ENCODE measurements at regions not wholly inside any gene's neighbourhood (a gene's known extent, or its start where the extent isn't known, plus 50 kb on each side); places are given as distances from the start of the nearest gene placed in this dataset.
"Not testable (repeated sequence)": the region's sequence is repeated elsewhere in the genome, so short reads cannot be mapped to it uniquely, and the experiment has no call there.

- DNase-seq (ENCODE audit: low read depth in 3 of 3), result no peak
These were observed 211.9 kb downstream of the CDH26 start for GRCh38 chr20:60170116-60170515.

DNA sequence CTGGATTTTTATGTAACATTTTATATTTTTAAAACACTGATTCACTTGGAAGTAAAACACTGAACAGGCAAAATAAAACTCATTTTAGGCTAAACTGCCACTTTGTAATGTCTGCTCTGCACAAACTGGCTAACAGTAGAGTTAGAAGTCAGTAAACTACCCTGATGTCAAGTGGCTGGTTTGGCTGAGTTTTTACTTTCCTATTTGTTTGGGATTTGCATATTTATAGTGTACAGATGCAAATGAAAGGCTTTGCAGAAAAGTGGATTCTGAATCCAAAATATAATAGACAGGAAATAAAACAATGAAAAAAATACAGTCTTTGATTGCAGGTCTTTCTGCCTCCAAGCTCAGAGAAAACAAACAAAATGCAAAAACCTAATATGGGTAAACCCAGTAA lies 213.1 kb downstream of the CDH26 start:
- no peak for DNase-seq (ENCODE audit: low read depth in 3 of 3)

DNA sequence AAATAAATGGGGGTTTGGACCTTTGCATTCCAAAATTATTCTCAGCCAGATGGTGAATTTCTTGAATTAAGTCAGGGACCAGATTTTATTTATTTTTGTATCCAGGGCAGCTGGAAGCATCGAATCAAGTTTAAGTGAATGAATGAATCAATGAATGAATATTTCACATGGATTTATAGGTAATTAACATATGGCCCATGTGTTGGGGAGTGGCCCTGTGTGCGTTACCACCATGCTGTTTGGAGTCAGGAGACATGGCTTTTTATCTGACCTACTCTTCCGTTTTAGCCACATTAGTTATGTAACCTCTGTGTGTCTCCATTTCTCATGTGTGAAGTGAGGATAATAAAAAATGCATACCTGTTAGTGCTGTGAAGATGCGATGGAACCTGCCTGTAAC lies 213.5 kb downstream of the CDH26 start:
- DNase-seq (ENCODE audit: low read depth in 3 of 3), result no peak

DNA sequence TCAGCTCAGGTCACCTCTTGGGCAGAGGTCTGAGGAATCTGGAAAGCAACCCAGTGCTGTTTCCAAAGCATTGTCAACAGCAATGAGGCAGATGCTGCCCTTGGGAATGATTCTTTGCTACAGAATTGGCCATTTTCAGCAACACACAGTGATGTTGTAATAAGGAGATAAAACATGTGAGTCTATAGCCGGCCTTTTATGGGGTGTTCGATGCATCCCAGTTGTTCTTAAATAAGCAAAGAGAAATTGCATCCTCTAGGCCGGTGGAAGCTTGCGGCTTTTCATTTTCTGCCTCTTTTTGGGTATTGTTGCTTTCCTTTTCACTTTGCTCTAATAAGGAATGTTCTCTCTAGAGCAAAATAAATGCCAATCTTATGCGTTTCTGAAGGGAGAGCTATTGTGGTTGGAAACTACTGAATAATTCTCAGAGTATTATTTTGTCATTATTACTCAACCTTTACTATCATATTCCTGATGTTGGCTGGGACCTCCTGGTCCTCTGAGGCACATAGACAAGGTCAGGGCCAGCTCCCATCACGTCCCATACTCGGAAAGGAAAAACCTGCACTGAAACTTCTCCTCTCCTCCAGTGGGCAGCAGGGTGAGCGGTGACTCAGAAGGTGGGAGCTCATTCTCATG lies 214.2 kb downstream of the CDH26 start:
- DNase-seq (ENCODE audit: low read depth in 3 of 3), result no peak

DNA sequence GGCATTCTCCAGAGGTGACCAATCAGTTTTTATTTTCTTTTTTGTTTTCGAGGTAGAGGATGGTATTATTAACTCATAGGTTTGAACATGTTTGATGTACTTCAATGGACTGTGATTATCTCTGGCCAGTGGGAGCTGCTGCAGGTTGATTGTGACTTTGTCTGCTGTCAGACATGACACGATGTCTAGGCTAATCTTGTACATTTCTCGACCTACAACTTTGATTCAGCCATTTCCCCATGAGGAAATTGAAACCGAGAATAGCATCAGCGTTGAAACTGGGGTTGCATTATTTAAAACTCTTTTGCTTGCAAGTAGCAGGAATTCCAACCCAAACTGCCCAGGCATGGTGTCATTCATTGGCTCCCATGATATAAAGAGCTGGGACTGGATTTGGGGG lies 218.9 kb downstream of the CDH26 start:
- DNase-seq (ENCODE audit: low read depth in 3 of 3), result no peak

- DNase-seq (ENCODE audit: low read depth in 3 of 3), result no peak
These were observed 222.8 kb downstream of the CDH26 start for GRCh38 chr20:60180986-60181385.

DNA sequence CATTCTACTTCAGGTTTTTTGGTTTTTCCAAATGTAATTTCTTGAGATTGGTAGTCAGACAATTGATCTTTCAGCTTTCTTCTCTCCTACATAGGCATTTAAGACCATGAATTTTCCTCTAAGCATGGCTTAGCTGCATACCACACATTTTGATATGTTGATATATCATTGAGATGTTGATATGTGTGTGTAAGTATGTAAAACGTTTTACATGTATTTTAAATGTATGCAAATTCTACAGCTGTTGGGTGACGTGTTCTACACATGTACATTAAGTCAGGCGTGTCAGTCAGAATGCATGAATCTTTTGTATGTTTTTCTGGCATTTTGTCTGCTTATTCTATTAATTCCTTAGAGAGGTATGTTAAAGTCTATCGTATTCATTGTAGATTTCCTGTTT lies 228.2 kb downstream of the CDH26 start:
- no peak for DNase-seq (ENCODE audit: low read depth in 3 of 3)

DNA sequence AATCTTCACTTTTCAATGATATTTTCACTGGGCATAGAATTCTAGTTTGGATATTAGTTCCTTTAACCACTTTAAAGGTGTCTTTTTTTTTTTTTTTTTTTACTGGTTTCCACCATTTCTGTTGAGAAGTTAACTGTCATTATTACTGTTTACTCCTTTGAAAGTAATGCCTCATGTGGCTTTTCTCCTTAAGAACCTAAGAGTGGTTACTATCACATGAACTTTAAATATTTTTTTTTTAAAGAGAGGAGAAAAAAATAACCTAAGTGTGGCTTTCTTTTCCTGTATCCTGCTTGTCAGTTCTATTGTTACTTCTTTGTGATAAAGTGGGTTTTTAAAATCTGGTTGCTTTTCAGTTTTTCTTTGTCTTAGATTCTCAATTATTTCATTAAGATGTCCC lies 229.5 kb downstream of the CDH26 start:
- DNase-seq (ENCODE audit: low read depth in 3 of 3), result no peak

DNA sequence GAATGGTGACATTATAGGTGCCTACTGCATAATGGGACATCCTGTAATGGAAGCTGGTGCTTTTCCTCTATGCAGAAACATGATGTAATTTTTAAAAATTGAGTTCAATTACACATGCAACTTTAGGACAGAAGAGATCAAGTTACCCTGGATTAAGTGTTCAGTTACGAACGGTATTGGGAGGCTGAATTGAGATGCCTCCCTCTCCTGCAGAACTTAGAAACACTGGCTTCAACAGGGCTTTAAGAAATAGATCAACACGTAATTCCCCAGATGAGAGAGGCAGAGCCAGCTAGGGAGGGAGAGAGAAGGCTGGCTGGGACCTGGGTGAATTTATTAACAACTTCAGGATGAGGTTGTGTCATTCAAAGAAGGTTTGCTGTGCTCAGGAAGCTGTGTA lies 232.8 kb downstream of the CDH26 start:
- no peak for DNase-seq (ENCODE audit: low read depth in 3 of 3)

DNA sequence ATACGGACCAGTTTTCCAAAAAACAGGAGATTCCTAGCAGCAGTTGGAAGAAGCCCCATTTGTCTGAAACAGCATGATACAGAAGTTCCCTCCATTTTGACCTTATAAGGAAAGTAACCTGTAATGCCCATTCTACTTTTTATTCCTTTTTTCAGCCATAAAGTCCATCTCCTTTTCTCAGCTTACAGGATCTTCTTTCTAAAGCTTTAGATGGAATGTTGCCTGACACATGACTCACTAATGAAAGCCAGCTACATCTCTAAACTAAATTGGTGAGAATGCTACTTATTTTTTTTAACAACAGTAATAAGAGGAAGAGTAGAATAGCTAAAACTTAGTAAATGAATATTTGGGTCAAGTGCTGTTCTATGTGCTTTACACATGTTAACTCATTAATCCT lies 234.1 kb downstream of the CDH26 start:
- no peak for DNase-seq (ENCODE audit: low read depth in 3 of 3)

DNA sequence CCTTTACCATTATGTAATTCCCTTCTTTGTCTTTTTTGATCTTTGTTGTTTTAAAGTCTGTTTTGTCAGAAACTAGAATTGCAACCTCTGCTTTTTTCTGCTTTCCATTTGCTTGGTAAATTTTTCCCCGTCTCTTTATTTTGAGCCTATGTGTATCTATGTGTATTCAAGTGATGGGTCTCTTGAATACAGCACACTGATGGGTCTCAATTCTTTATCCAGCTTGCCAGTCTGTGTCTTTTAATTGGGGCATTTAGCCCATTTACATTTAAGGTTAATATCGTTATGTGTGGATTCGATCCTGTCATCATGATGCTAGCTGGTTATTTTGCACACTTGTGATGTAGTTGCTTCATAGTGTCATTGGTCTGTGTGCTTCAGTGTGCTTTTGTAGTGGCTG lies 240.9 kb downstream of the CDH26 start:
- DNase-seq (ENCODE audit: low read depth in 3 of 3), result not testable (repeated sequence)

GRCh38 chr20:60199866-60200265 lies 241.6 kb downstream of the CDH26 start:
- DNase-seq (ENCODE audit: low read depth in 3 of 3), result no peak

- no peak for DNase-seq (ENCODE audit: low read depth in 3 of 3)
These were observed 242.2 kb downstream of the CDH26 start for GRCh38 chr20:60200305-60200918.

DNA sequence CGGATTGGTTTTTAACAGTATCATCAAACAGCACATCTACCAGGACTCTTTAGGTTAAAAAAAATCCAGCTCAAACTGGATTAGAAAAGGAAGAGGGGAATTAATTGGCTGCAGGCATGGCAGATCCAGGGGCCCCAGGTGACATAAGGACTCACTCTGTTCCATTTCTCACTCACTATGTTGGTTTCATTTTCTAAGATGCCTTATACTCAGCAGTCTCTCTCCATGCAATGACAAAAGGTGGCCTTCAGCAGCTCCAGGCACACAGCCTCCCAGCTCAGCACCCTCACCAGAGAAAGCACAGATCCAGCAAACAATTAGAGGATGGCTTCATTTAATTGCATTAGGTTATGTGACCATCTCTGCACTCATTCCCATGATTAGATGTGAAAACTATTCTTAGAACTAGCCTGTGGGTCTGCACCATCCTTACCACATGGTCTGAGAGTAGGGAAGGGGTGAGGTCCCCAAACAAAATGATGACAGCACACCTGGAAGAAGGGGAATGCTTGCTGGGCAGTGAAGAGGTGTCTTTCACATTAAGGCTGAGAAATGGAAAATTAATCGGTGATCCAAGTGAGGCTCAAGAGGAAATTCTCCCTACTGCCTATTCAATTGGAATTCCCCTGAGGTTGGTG lies 243.1 kb downstream of the CDH26 start:
- DNase-seq (ENCODE audit: low read depth in 3 of 3), result no peak

- DNase-seq (ENCODE audit: low read depth in 3 of 3), result no peak
These were observed 243.8 kb downstream of the CDH26 start for GRCh38 chr20:60202046-60202445.

DNA sequence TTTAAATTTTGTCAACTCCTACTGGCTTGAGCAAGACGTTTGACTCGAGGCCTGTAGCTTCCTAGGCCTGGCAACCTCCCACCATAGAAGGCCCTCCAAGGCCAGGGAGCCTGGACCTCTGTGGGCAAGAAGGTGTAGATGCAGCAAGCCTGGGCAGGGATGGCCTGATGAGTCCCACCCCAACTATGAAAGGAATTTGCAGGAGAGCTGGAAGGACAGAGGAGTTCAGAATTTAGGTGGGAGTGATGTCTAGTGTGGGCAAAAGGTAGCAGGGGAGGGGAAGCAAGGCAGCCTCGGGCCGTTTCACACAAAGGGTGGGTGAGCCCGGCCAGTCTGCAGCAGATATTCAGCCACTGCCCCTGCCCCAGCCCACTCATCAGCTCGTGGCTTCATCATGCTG lies 245.2 kb downstream of the CDH26 start:
- no peak for DNase-seq (ENCODE audit: low read depth in 3 of 3)

DNA sequence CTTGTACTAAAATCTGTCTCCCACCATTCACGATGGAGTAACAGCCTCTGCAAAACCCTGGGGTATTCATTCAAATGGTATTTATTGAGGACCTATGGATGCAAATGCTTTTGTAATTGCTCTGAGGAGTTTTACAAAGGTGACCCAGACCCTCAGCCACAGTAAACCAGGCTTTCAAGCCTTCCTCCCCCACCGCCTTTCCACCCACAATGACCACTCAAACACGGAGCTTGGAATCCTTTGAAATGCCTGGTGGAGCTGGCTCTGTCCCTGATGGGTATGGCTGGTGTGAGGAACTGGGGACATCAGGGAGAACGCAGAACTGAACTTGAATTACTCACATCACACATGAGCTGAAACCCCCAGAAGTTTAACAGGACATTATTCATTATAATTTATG lies 246.4 kb downstream of the CDH26 start:
- no peak for DNase-seq (ENCODE audit: low read depth in 3 of 3)

DNA sequence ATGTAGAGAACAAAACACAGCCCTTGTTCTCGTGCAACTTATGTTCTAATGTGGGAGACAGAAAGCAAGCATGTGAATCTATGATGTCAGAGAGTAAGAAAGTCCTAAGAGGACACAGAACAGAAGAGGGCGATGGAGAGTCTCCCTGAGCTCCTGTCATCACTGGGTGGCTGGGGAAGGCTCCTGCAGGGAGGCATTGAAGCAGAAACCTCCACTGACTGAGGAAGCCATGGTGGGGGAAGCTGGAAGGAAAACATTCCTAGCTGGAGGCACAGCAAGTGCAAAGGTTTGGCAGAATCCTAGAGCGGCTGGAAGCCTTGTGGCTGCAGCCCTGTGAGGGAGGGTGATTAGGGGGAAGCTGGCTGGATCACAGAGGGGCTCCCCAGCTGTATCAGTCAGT lies 248.0 kb downstream of the CDH26 start:
- no peak for DNase-seq (ENCODE audit: low read depth in 3 of 3)

- no peak for DNase-seq (ENCODE audit: low read depth in 3 of 3)
These were observed 250.8 kb downstream of the CDH26 start for GRCh38 chr20:60209048-60209447.

- peak; percentile 29 to 52 (median 48) for DNase-seq (ENCODE audit: low read depth in 3 of 3)
These were observed 252.8 kb downstream of the CDH26 start for GRCh38 chr20:60210779-60211617.

DNA sequence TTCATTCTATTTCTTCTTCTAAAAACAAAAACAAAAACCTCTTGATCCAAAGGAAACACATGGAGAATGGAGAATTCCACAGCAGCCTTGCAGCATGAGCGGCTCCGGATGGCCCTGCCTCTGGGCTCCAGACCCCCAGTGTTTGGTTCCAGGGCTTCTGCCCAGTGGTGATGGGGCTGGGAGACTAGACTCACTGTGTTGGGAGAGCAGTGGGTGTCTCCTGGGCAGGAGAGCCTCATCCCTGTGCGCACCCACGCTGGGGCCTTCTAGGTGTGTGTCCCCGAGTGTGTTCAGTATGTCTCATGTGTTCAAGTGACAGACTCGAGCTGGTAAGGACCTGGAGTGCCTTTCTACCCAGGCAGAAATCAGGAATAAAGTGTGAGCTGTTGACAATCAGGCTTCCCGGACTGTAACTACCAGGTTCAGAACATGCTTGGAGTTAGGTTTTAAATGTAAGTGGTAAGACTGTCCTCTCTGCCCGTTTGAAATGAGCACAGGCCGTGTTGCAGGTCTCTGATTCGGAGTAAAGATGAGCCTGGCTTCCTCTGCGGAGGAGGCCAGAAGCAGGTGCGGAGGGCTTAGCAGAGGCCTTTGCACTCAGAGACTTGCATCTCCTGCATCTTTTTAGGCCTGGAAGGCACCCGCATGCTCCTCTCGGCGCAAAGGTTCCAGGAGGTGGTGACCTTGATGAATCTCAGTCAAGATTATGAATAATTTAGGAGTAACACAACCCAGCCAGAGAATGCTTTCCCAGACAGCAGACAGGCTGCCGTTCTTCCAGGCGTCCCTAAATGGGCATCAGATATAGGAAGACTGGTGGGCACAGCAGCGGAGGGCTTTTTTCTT lies 253.6 kb downstream of the CDH26 start:
- no peak for DNase-seq (ENCODE audit: low read depth in 3 of 3)

- DNase-seq (ENCODE audit: low read depth in 3 of 3), result no peak
These were observed 254.5 kb downstream of the CDH26 start for GRCh38 chr20:60212695-60213094.
